ENCODE measurements at regions not wholly inside any gene's neighbourhood (a gene's known extent, or its start where the extent isn't known, plus 50 kb on each side); places are given as distances from the start of the nearest gene placed in this dataset.

DNA sequence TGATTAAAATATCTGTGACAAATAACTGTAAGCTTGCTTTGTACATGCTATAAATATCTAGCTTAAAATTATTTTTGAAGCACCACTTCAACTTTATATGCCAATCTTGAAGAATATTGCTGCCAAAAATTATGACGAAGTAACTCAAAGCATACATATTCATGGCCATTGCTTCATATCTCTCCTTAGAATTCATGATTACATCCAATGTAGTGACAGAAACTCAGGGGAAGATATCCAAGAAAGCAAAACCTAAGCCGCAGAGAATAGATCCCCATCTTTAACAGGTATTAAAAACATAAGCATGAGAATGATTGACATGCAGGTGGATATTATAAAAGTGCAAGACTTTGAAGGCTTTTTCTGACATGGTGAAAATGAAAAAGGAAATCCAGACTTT lies 100.8 kb upstream of the PLPPR1 start:
- H3K27me3 ChIP-seq (replicated peaks in 1 of 2; ENCODE audit: control insufficient read depth in 2 of 2, insufficient read depth in 2 of 2, low read length in 1 of 2): no peaks in the 10 kb centered on the region
- H3K9me3 ChIP-seq (replicated peaks; ENCODE audit: control insufficient read depth, insufficient read depth, low read length): no peaks in the 10 kb centered on the region
- ChIA-PET POLR2A (no interaction called here), SMC1A (ENCODE audit: uncharacterized antibody, unreplicated experiment) (no interaction called here), RAD21 (ENCODE audit: unreplicated experiment) (no interaction called here), CTCF (no interaction called here)
- no peak overlapping the region for H3K9ac ChIP-seq (ENCODE audit: control insufficient read depth, insufficient read depth, low read length)
- no peaks in the 10 kb centered on the region for H3K79me2 ChIP-seq (ENCODE audit: control insufficient read depth, insufficient read depth, low read length)
- TF ChIP-seq POLR2A (IDR thresholded peaks at IDR 0.05; ENCODE audit: low read depth, low read length): no peak
- TF ChIP-seq CBX3 (IDR thresholded peaks at IDR 0.05; ENCODE audit: borderline replicate concordance, low read depth): no peak
- no peak for TF ChIP-seq PAX8 (IDR thresholded peaks at IDR 0.05)
- no peak for TF ChIP-seq SUPT20H (IDR thresholded peaks at IDR 0.05; ENCODE audit: borderline replicate concordance, control insufficient read depth, low read depth, low read length)
- no peak for TF ChIP-seq SUZ12 (IDR thresholded peaks at IDR 0.05; ENCODE audit: unreplicated experiment)
- no peak for TF ChIP-seq CBX5 (IDR thresholded peaks at IDR 0.05; ENCODE audit: low read depth)
- no peak for TF ChIP-seq HCFC1 (IDR thresholded peaks at IDR 0.05; ENCODE audit: low read length)
- no peak for TF ChIP-seq EZH2 (IDR thresholded peaks at IDR 0.05; ENCODE audit: borderline replicate concordance, control insufficient read depth, low read depth, low read length)
- no peak for TF ChIP-seq SREBF2 (IDR thresholded peaks at IDR 0.05; ENCODE audit: low read length)
- TF ChIP-seq KLF5 (IDR thresholded peaks at IDR 0.05; ENCODE audit: partially characterized antibody): no peak
- no peak for TF ChIP-seq NRF1 (conservative IDR thresholded peaks at IDR 0.05; ENCODE audit: low read depth, low read length)
- H3K4me1 ChIP-seq (ENCODE audit: control insufficient read depth, insufficient read depth, low read length): no peaks in the 10 kb centered on the region
- no peak overlapping the region for H3K27ac ChIP-seq (ENCODE audit: control insufficient read depth, insufficient read depth)
- no peak for ATAC-seq
- WGBS (ENCODE audit: insufficient coverage, insufficient replicate concordance, low lambda C conversion rate, missing lambda C conversion rate): 2% methylated on average over 2 of the region's 2 CpGs
- in situ Hi-C loops (cut with MboI): no loop called here
- no peak overlapping the region for H3K4me3 ChIP-seq
- no peaks in the 10 kb centered on the region for H4K20me1 ChIP-seq (ENCODE audit: control insufficient read depth, insufficient read depth)
- H3K36me3 ChIP-seq (ENCODE audit: control insufficient read depth in 2 of 2, insufficient read depth in 2 of 2, low read length in 1 of 2): no peaks in the 10 kb centered on the region
- BruUV-seq (replicated peaks): no TSS peak
- no peak for DNase-seq (ENCODE audit: low read depth, low spot score)
- H2AFZ ChIP-seq (ENCODE audit: control insufficient read depth, low read depth, low read length): no peak overlapping the region
- no peak overlapping the region for H3K4me2 ChIP-seq (ENCODE audit: control insufficient read depth, insufficient read depth)
- no peak for FAIRE-seq
- intact Hi-C loops (cut with micrococcal nuclease; ENCODE audit: unreplicated experiment): no loop called here

- H3K79me2 ChIP-seq (ENCODE audit: control insufficient read depth, insufficient read depth, low read length): no peaks in the 10 kb centered on the region
- in situ Hi-C loops (cut with MboI) (no loop called here), intact Hi-C loops (cut with micrococcal nuclease; ENCODE audit: unreplicated experiment) (no loop called here)
- no peak overlapping the region for H3K4me2 ChIP-seq (ENCODE audit: control insufficient read depth, insufficient read depth)
- H3K4me3 ChIP-seq: no peak overlapping the region
- no peaks in the 10 kb centered on the region for H3K27me3 ChIP-seq (replicated peaks in 1 of 2; ENCODE audit: control insufficient read depth in 2 of 2, insufficient read depth in 2 of 2, low read length in 1 of 2)
- WGBS (ENCODE audit: insufficient coverage, insufficient replicate concordance, low lambda C conversion rate, missing lambda C conversion rate): 0% methylated on average over 2 of the region's 2 CpGs
- H3K4me1 ChIP-seq (ENCODE audit: control insufficient read depth, insufficient read depth, low read length): no peaks in the 10 kb centered on the region
- DNase-seq (ENCODE audit: low read depth, low spot score): no peak
- ChIA-PET CTCF (no interaction called here), SMC1A (ENCODE audit: uncharacterized antibody, unreplicated experiment) (no interaction called here), RAD21 (ENCODE audit: unreplicated experiment) (no interaction called here), POLR2A (no interaction called here)
- TF ChIP-seq CHD1 (IDR thresholded peaks at IDR 0.05; ENCODE audit: low read depth, low read length) (no peak), EZH2 (IDR thresholded peaks at IDR 0.05; ENCODE audit: borderline replicate concordance, control insufficient read depth, low read depth, low read length) (no peak), PML (IDR thresholded peaks at IDR 0.05; ENCODE audit: low read length) (no peak)
- no peak for ATAC-seq
- no TSS peak for BruUV-seq (replicated peaks)
- FAIRE-seq: no peak
- H3K9ac ChIP-seq (ENCODE audit: control insufficient read depth, insufficient read depth, low read length): no peak overlapping the region
- no peaks in the 10 kb centered on the region for H4K20me1 ChIP-seq (ENCODE audit: control insufficient read depth, insufficient read depth)
- no peak overlapping the region for H3K27ac ChIP-seq (ENCODE audit: control insufficient read depth, insufficient read depth)
- no peaks in the 10 kb centered on the region for H3K36me3 ChIP-seq (ENCODE audit: control insufficient read depth in 2 of 2, insufficient read depth in 2 of 2, low read length in 1 of 2)
- H3K9me3 ChIP-seq (replicated peaks; ENCODE audit: control insufficient read depth, insufficient read depth, low read length): no peaks in the 10 kb centered on the region
- no peak overlapping the region for H2AFZ ChIP-seq (ENCODE audit: control insufficient read depth, low read depth, low read length)
Measured at GRCh38 chr9:100933656-100934055, 94.9 kb upstream of the PLPPR1 start.
